ENCODE measurements at regions not wholly inside any gene's neighbourhood (a gene's known extent, or its start where the extent isn't known, plus 50 kb on each side); places are given as distances from the start of the nearest gene placed in this dataset.

DNA sequence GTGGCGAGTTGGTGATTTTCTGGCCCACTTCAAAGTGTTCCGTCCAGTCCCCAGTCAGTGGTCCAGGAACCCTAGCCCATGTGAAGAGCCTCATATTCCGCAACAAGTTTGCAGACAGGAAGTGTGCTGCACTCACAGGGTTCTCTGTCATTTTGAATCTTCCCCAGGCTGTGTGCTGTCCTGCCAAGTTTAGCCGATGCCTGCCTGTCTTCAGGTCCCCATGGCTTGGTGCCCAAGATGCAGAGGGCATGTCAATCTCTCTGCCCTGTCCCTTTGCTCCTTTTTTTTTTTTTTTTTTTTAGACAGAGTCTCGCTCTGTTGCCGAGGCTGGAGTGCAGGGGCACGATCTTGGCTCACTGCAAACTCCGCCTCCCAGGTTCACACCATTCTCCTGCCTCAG lies 69.9 kb upstream of the ATXN1 start:
- intact Hi-C loops (cut with DNase I): no loop called here

DNA sequence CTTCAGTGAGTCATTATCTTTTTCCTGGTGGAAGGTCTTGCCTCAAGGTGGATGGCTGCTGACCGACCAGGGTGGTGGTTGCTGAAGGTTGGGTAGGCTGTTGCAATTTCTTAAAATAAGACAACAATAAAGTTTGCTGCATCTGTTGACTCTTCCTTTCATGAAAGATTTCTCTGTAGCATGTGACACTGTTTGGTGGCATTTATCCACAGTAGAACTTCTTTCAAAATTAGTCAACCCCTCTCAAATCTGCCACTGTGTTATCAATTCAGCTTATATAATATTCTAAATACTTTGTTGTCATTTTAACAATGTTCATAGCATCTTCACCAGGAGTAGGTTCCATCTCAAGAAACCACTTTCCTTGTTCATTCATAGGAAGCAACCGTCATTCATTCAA lies 66.8 kb upstream of the ATXN1 start:
- Histone ChIP-seq H3K4me1 (replicated peaks) (no peaks in the 10 kb centered on the region), H3K36me3 (no peaks in the 10 kb centered on the region), H3K4me3 (no peak overlapping the region), H3K9me3 (no peaks in the 10 kb centered on the region), H3K27ac (no peak overlapping the region), H3K27me3 (replicated peaks; ENCODE audit: insufficient read depth) (no peaks in the 10 kb centered on the region)
- no peak for DNase-seq (ENCODE audit: low spot score)
- WGBS: 96% methylated on average over 2 of the region's 2 CpGs
- no peak for TF ChIP-seq POLR2AphosphoS5 (IDR thresholded peaks at IDR 0.05)
- no peak for TF ChIP-seq POLR2A (IDR thresholded peaks at IDR 0.05)
- TF ChIP-seq, protein P1, sequence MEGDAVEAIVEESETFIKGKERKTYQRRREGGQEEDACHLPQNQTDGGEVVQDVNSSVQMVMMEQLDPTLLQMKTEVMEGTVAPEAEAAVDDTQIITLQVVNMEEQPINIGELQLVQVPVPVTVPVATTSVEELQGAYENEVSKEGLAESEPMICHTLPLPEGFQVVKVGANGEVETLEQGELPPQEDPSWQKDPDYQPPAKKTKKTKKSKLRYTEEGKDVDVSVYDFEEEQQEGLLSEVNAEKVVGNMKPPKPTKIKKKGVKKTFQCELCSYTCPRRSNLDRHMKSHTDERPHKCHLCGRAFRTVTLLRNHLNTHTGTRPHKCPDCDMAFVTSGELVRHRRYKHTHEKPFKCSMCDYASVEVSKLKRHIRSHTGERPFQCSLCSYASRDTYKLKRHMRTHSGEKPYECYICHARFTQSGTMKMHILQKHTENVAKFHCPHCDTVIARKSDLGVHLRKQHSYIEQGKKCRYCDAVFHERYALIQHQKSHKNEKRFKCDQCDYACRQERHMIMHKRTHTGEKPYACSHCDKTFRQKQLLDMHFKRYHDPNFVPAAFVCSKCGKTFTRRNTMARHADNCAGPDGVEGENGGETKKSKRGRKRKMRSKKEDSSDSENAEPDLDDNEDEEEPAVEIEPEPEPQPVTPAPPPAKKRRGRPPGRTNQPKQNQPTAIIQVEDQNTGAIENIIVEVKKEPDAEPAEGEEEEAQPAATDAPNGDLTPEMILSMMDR (IDR thresholded peaks at IDR 0.05): no peak
- intact Hi-C loops (cut with DNase I): no loop called here

More for the DNA sequence above, 69.9 kb upstream of the ATXN1 start:
- Histone ChIP-seq H3K9me3 (no peaks in the 10 kb centered on the region), H3K4me3 (no peak overlapping the region), H3K4me1 (replicated peaks) (no peaks in the 10 kb centered on the region), H3K27ac (no peak overlapping the region), H3K36me3 (no peaks in the 10 kb centered on the region), H3K27me3 (replicated peaks; ENCODE audit: insufficient read depth) (no peaks in the 10 kb centered on the region)
- TF ChIP-seq, protein P1 (IDR thresholded peaks at IDR 0.05): no peak
- TF ChIP-seq POLR2A (IDR thresholded peaks at IDR 0.05) (no peak), POLR2AphosphoS5 (IDR thresholded peaks at IDR 0.05) (no peak)
- WGBS: 78% methylated on average over 8 of the region's 8 CpGs
- DNase-seq (ENCODE audit: low spot score): no peak

DNA sequence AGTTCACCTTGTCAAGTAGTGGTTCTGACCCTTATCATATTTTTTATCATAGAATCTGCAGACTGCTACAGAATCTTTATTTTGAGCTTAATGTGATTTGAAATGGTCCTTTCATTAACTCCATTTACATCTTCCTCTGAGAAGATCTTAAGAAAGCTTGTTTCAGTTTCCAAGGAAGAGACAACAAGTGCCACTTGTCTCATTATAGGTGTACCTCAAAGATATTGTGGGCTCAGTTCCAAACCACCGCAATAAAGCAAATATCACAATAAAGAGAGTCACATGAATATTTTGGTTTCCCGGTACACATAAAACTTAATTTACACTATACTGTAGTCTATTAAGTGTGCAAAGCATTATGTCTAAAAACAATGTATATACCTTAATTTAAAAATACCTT lies 66.4 kb upstream of the ATXN1 start:
- DNase-seq (ENCODE audit: low spot score): no peak
- no peak overlapping the region for H3K4me3 ChIP-seq
- H3K27me3 ChIP-seq (replicated peaks; ENCODE audit: insufficient read depth): no peaks in the 10 kb centered on the region
- H3K9me3 ChIP-seq: no peaks in the 10 kb centered on the region
- 79% methylated on average over 2 of the region's 2 CpGs for WGBS
- intact Hi-C loops (cut with DNase I): no loop called here
- TF ChIP-seq, protein P1 (IDR thresholded peaks at IDR 0.05): no peak
- TF ChIP-seq POLR2AphosphoS5 (IDR thresholded peaks at IDR 0.05): no peak
- no peak for TF ChIP-seq POLR2A (IDR thresholded peaks at IDR 0.05)
- H3K4me1 ChIP-seq (replicated peaks): no peaks in the 10 kb centered on the region
- no peaks in the 10 kb centered on the region for H3K36me3 ChIP-seq
- H3K27ac ChIP-seq: no peak overlapping the region

DNA sequence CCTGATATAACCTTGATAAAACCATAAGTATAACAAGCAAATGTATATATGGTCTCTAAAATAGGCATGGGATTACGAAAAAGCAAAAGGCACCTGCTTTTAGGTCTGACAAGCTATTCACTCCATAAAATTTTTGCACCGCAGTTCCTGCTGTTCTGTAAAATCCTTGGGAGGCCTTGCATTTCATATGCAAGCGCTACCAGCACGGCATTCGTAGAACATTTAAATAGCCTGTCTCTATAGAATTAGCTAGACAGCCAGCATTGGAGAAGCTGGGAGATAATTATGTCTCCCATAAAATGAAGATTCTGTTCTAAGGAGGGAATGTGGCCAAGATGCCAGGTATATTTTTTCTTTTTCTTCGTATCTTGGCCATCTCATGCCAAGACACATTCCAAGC lies 64.5 kb upstream of the ATXN1 start:
- no peaks in the 10 kb centered on the region for H3K4me1 ChIP-seq (replicated peaks)
- H3K27me3 ChIP-seq (replicated peaks; ENCODE audit: insufficient read depth): no peaks in the 10 kb centered on the region
- H3K36me3 ChIP-seq: no peaks in the 10 kb centered on the region
- TF ChIP-seq, protein P1 (IDR thresholded peaks at IDR 0.05): no peak
- TF ChIP-seq POLR2A (IDR thresholded peaks at IDR 0.05) (no peak), POLR2AphosphoS5 (IDR thresholded peaks at IDR 0.05) (no peak)
- DNase-seq (ENCODE audit: low spot score): no peak
- H3K9me3 ChIP-seq: no peaks in the 10 kb centered on the region
- 90% methylated on average over 6 of the region's 6 CpGs for WGBS
- H3K27ac ChIP-seq: no peak overlapping the region
- intact Hi-C loops (cut with DNase I): no loop called here
- H3K4me3 ChIP-seq: no peak overlapping the region

DNA sequence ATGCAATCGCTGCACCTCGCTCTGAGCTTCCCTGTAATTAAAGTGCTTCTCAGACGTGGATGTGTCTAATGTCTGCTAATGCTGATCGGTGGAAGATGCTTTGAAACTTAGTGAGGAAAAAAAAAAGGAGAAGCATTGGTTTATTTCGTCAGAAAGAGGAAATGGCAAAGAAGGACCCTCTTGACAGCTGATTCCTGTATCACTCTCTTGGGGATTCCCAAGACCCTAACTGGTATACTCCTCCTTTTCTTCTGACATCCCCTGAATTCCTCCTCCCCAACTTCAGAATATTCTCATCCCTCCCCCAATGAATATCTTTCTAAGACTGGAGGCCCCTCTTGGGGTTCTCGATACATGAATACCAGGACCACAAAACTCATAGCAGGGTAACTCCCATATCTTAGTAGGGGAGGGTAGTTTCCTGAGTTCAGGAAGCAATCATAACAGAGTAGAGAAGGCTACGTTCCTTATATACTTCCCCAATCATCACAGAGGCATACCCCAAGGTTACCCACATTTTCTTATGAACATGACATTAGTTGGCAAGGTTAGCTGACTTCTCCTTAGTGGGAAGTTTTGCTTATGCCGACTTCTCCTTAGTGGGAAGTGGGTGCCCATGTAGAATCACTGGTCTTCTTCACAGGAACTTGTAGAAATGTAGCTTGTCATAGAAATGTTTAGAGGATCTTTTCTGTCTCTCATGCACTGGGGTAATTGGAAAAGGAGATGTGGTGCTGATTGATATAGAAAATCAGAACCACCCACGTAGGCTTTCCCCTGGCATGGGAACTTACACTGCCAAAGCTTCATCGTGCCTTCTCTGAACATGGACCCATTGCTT lies 63.8 kb upstream of the ATXN1 start:
- WGBS: 83% methylated on average over 10 of the region's 10 CpGs
- H3K4me1 ChIP-seq (replicated peaks): no peaks in the 10 kb centered on the region
- TF ChIP-seq, protein P1 (IDR thresholded peaks at IDR 0.05): no peak
- no peak for TF ChIP-seq POLR2AphosphoS5 (IDR thresholded peaks at IDR 0.05)
- no peak for TF ChIP-seq POLR2A (IDR thresholded peaks at IDR 0.05)
- H3K4me3 ChIP-seq: no peak overlapping the region
- DNase-seq (ENCODE audit: low spot score): no peak
- no peaks in the 10 kb centered on the region for H3K9me3 ChIP-seq
- intact Hi-C loops (cut with DNase I): no loop called here
- H3K36me3 ChIP-seq: no peaks in the 10 kb centered on the region
- H3K27me3 ChIP-seq (replicated peaks; ENCODE audit: insufficient read depth): no peaks in the 10 kb centered on the region
- H3K27ac ChIP-seq: no peak overlapping the region

All from prostate gland (tissue), 2 donors.